HG02840 (cell line): ENCODE measurements at regions not wholly inside any gene's neighbourhood (a gene's known extent, or its start where the extent isn't known, plus 50 kb on each side); places are given as distances from the start of the nearest gene placed in this dataset.

Experiments
- ATAC-seq: cut with Tn5 transposase; IDR thresholded peaks from one replicate; pipeline ENCODE4 v1.9.1; 2021; ENCODE audit warnings: mild to moderate bottlenecking, moderate library complexity, moderate number of reproducible peaks; ENCODE audit not compliant: unreplicated experiment, low FRiP score

GRCh38 chr4:108529984-108530905 lies 90.1 kb upstream of the RPL34 start:
- ATAC-seq, result no peak

GRCh38 chr4:108529102-108529501 lies 91.3 kb upstream of the RPL34 start:
- no peak for ATAC-seq

GRCh38 chr4:108527723-108528122 lies 92.7 kb upstream of the RPL34 start:
- no peak for ATAC-seq

- no peak for ATAC-seq
These were observed 99.6 kb upstream of the RPL34 start for GRCh38 chr4:108520807-108521206.

- ATAC-seq, result no peak
These were observed 100.3 kb upstream of the RPL34 start for GRCh38 chr4:108519911-108520601.

- no peak for ATAC-seq
These were observed 101.1 kb upstream of the RPL34 start for GRCh38 chr4:108519208-108519833.

GRCh38 chr4:108512615-108513505 lies 107.5 kb upstream of the RPL34 start:
- ATAC-seq, result no peak

- ATAC-seq, result no peak
These were observed 108.8 kb upstream of the RPL34 start for GRCh38 chr4:108511618-108512017.

GRCh38 chr4:108502356-108502755 lies 118.0 kb upstream of the RPL34 start:
- ATAC-seq, result no peak

GRCh38 chr4:108498925-108499324 lies 121.5 kb upstream of the RPL34 start:
- no peak for ATAC-seq

GRCh38 chr4:108493596-108493931 lies 126.8 kb upstream of the RPL34 start:
- no peak for ATAC-seq

GRCh38 chr4:108492816-108493595 lies 127.4 kb upstream of the RPL34 start:
- no peak for ATAC-seq

- ATAC-seq, result no peak
These were observed 131.5 kb upstream of the RPL34 start for GRCh38 chr4:108488865-108489264.

GRCh38 chr4:108486046-108486445 lies 134.3 kb upstream of the RPL34 start:
- no peak for ATAC-seq

- ATAC-seq, result no peak
These were observed 136.2 kb upstream of the RPL34 start for GRCh38 chr4:108484187-108484586.

- ATAC-seq, result no peak
These were observed 136.7 kb upstream of the RPL34 start for GRCh38 chr4:108483650-108484049.

- no peak for ATAC-seq
These were observed 137.3 kb upstream of the RPL34 start for GRCh38 chr4:108483079-108483478.

GRCh38 chr4:108480881-108481280 lies 139.5 kb upstream of the RPL34 start:
- no peak for ATAC-seq

- no peak for ATAC-seq
These were observed 142.8 kb upstream of the RPL34 start for GRCh38 chr4:108477527-108478108.
